HEK293 (cell line): ENCODE measurements at regions not wholly inside any gene's neighbourhood (a gene's known extent, or its start where the extent isn't known, plus 50 kb on each side); places are given as distances from the start of the nearest gene placed in this dataset.

Experiments
- CTCF ChIA-PET: fragments of 350-600 bp; formaldehyde crosslinking; extraction: SDS; loops from one replicate; lab custom pipeline; 2021; ENCODE audit warnings: antibody characterized with exemption; lab: Yijun Ruan, JAX
- POLR2A ChIA-PET: fragments of 300-600 bp; formaldehyde crosslinking; extraction: SDS; loops from one replicate; lab custom pipeline; 2020; ENCODE audit warnings: antibody characterized with exemption, inconsistent platforms; lab: Yijun Ruan, JAX
- H3K27ac ChIP-seq: fragments of 200-500 bp; sonication (Bioruptor generic); 2 replicates; pipeline ENCODE4 v1.5.1; 2014; ENCODE audit warnings: low read depth, low read length, control low read depth, inconsistent platforms; ENCODE audit errors: extremely low read depth
- H3K36me3 ChIP-seq, 2 experiments: fragments of 200-500 bp in 1 of 2; sonication (Bioruptor generic) in 1 of 2; 1 replicate in 1 of 2; 2 replicates in 1 of 2; pipeline ENCODE4 v1.5.1; 2014 to 2017; ENCODE audit warnings: inconsistent platforms in 2 of 2, low read length in 2 of 2; ENCODE audit not compliant: control insufficient read depth in 2 of 2, insufficient read depth in 1 of 2
- H3K4me1 ChIP-seq: fragments of 200-500 bp; sonication (Bioruptor generic); 2 replicates; pipeline ENCODE4 v1.5.1; 2014; ENCODE audit warnings: mild to moderate bottlenecking, low read length, inconsistent platforms; ENCODE audit not compliant: control insufficient read depth, insufficient read depth
- H3K4me3 ChIP-seq: 2 replicates; pipeline ENCODE4 v1.5.1; 2011; ENCODE audit warnings: low read depth, mild to moderate bottlenecking, control low read depth, low read length, moderate library complexity
- H3K9me3 ChIP-seq: fragments of 200-500 bp; sonication (Bioruptor generic); 2 replicates; pipeline ENCODE4 v1.5.1; 2014; ENCODE audit warnings: low read depth, low read length, inconsistent platforms; ENCODE audit not compliant: control insufficient read depth, insufficient read depth
- AEBP2 ChIP-seq: fragments of 450-650 bp; formaldehyde crosslinking; IDR thresholded peaks from 2 replicates; pipeline ENCODE4 v1.5.1; 2016; ENCODE audit warnings: missing biosample characterization, missing genetic modification characterization, borderline replicate concordance
- CTCF ChIP-seq: fragments of 450-650 bp; formaldehyde crosslinking; IDR thresholded peaks from 2 replicates; pipeline ENCODE4 v1.5.1; 2016; ENCODE audit warnings: missing biosample characterization, missing genetic modification characterization
- EGR2 ChIP-seq: fragments of 450-650 bp; formaldehyde crosslinking; IDR thresholded peaks from 2 replicates; pipeline ENCODE4 v1.5.1; 2016; ENCODE audit warnings: low read depth, missing biosample characterization, missing genetic modification characterization
- KLF10 ChIP-seq: fragments of 450-650 bp; IDR thresholded peaks from 2 replicates; pipeline ENCODE4 v1.5.1; 2018; ENCODE audit warnings: missing biosample characterization, mild to moderate bottlenecking, missing genetic modification characterization
- OVOL3 ChIP-seq: fragments of 450-650 bp; formaldehyde crosslinking; IDR thresholded peaks from 2 replicates; pipeline ENCODE4 v1.5.1; 2016; ENCODE audit warnings: missing biosample characterization, missing genetic modification characterization
- SP3 ChIP-seq: fragments of 450-650 bp; formaldehyde crosslinking; IDR thresholded peaks from 2 replicates; pipeline ENCODE4 v1.5.1; 2016; ENCODE audit warnings: missing biosample characterization, missing genetic modification characterization
- ZBTB49 ChIP-seq: fragments of 450-650 bp; formaldehyde crosslinking; IDR thresholded peaks from 2 replicates; pipeline ENCODE4 v1.5.1; 2016; ENCODE audit warnings: missing biosample characterization, missing genetic modification characterization, low read depth
- ZBTB8A ChIP-seq: fragments of 450-650 bp; formaldehyde crosslinking; IDR thresholded peaks from 2 replicates; pipeline ENCODE4 v1.5.1; 2016; ENCODE audit warnings: missing biosample characterization, missing genetic modification characterization
- ZFHX2 ChIP-seq: fragments of 450-650 bp; formaldehyde crosslinking; conservative IDR thresholded peaks from 2 replicates; pipeline ENCODE4 v1.5.1; 2016; ENCODE audit warnings: missing biosample characterization, missing genetic modification characterization
- ZFP3 ChIP-seq: fragments of 450-650 bp; formaldehyde crosslinking; IDR thresholded peaks from 2 replicates; pipeline ENCODE4 v1.5.1; 2016; ENCODE audit warnings: low read depth, missing biosample characterization, missing genetic modification characterization
- ZNF112 ChIP-seq: fragments of 450-650 bp; formaldehyde crosslinking; IDR thresholded peaks from 2 replicates; pipeline ENCODE4 v1.5.0; 2017; ENCODE audit warnings: missing biosample characterization, missing genetic modification characterization
- ZNF148 ChIP-seq: fragments of 450-650 bp; formaldehyde crosslinking; IDR thresholded peaks from 2 replicates; pipeline ENCODE4 v1.5.0; 2017; ENCODE audit warnings: missing biosample characterization, missing genetic modification characterization, borderline replicate concordance
- ZNF239 ChIP-seq: fragments of 450-650 bp; formaldehyde crosslinking; IDR thresholded peaks from 2 replicates; pipeline ENCODE4 v1.5.1; 2016; ENCODE audit warnings: missing biosample characterization, missing genetic modification characterization
- ZNF362 ChIP-seq: fragments of 450-650 bp; formaldehyde crosslinking; IDR thresholded peaks from 2 replicates; pipeline ENCODE4 v1.5.1; 2016; ENCODE audit warnings: missing biosample characterization, missing genetic modification characterization
- ZNF549 ChIP-seq: fragments of 450-650 bp; IDR thresholded peaks from 2 replicates; pipeline ENCODE4 v1.5.1; 2018; ENCODE audit warnings: missing biosample characterization, missing genetic modification characterization, mild to moderate bottlenecking, inconsistent platforms, moderate library complexity
- ZNF571 ChIP-seq: fragments of 450-650 bp; formaldehyde crosslinking; IDR thresholded peaks from 2 replicates; pipeline ENCODE4 v1.5.0; 2017; ENCODE audit warnings: missing biosample characterization, missing genetic modification characterization
- ZNF629 ChIP-seq: fragments of 450-650 bp; formaldehyde crosslinking; IDR thresholded peaks from 2 replicates; pipeline ENCODE4 v1.5.1; 2017; ENCODE audit warnings: missing biosample characterization, missing genetic modification characterization
- ZNF658 ChIP-seq: fragments of 450-650 bp; formaldehyde crosslinking; IDR thresholded peaks from 2 replicates; pipeline ENCODE4; 2016; ENCODE audit warnings: missing biosample characterization, missing genetic modification characterization
- ZNF692 ChIP-seq: fragments of 450-650 bp; formaldehyde crosslinking; IDR thresholded peaks from 2 replicates; pipeline ENCODE4 v1.5.1; 2016; ENCODE audit warnings: missing biosample characterization, missing genetic modification characterization

GRCh38 chr20:40926928-40927327, 101.7 kb upstream of the TOP1 start (continued):
- TF ChIP-seq ZNF549 (tag by site-specific recombination) = no peak
- no peak for TF ChIP-seq ZNF239 (tag by site-specific recombination)
- no peak for TF ChIP-seq ZFHX2 (tag by site-specific recombination)
- no peak for TF ChIP-seq ZNF571 (tag by site-specific recombination)
- TF ChIP-seq, all 188 proteins: peak for 0

- ChIA-PET POLR2A (no interaction called here), CTCF (no interaction called here)
- H3K36me3 ChIP-seq = no peaks in the 10 kb centered on the region
- no peaks in the 10 kb centered on the region for H3K9me3 ChIP-seq
- no peak overlapping the region for H3K4me3 ChIP-seq
- H3K4me1 ChIP-seq = no peaks in the 10 kb centered on the region
- H3K27ac ChIP-seq = no peak overlapping the region
- TF ChIP-seq ZBTB49 (tag by site-specific recombination) = no peak
- TF ChIP-seq ZNF148 (tag by site-specific recombination) = no peak
- TF ChIP-seq ZBTB8A = no peak
Observed at GRCh38 chr20:40930561-40930960, 98.1 kb upstream of the TOP1 start.

GRCh38 chr20:40931410-40932044, 97.1 kb upstream of the TOP1 start:
- Histone ChIP-seq H3K27ac (no peak overlapping the region), H3K36me3 (no peaks in the 10 kb centered on the region), H3K9me3 (no peaks in the 10 kb centered on the region), H3K4me1 (no peaks in the 10 kb centered on the region), H3K4me3 (no peak overlapping the region)
- POLR2A ChIA-PET = no interaction called here
- no peak for TF ChIP-seq OVOL3
- no peak for TF ChIP-seq EGR2
- TF ChIP-seq ZNF692 = no peak
- no peak for TF ChIP-seq AEBP2
- TF ChIP-seq CTCF = no peak
- no peak for TF ChIP-seq ZNF362 (tag by site-specific recombination)
- no peak for TF ChIP-seq ZFP3 (tag by site-specific recombination)
- no peak for TF ChIP-seq ZNF112 (tag by site-specific recombination)
- no peak for TF ChIP-seq KLF10
- no peak for TF ChIP-seq ZNF571 (tag by site-specific recombination)
- no peak for TF ChIP-seq ZNF658 (tag by site-specific recombination)
- no peak for TF ChIP-seq SP3 (tag by site-specific recombination)
- no peak for TF ChIP-seq ZNF629 (tag by site-specific recombination)
- CTCF ChIA-PET = interaction anchor here (0.7 kb wide), 1 partner anchor 532 kb away, joined by 4 read pairs; no protein-coding TSS in a partner anchor
